Hepatocyte (in vitro differentiated cells): ENCODE measurements at regions not wholly inside any gene's neighbourhood (a gene's known extent, or its start where the extent isn't known, plus 50 kb on each side); places are given as distances from the start of the nearest gene placed in this dataset.

Experiments used
- CTCF ChIP-seq: fragments of 200-600 bp; sonication (generic); IDR thresholded peaks from 2 replicates; pipeline ENCODE4 v1.5.1; 2016; ENCODE audit warnings: antibody characterized with exemption, mild to moderate bottlenecking; ENCODE audit not compliant: poor library complexity
- EZH2 ChIP-seq: fragments of 200-600 bp; sonication (generic); IDR thresholded peaks from 2 replicates; pipeline ENCODE4 v1.6.1; 2016; ENCODE audit warnings: antibody characterized with exemption, mild to moderate bottlenecking, borderline replicate concordance
- EZH2phosphoT487 ChIP-seq: fragments of 200-600 bp; sonication (generic); IDR thresholded peaks from one replicate; pipeline ENCODE4 v1.6.1; 2018; ENCODE audit warnings: antibody characterized with exemption, mild to moderate bottlenecking, low read depth, moderate library complexity; ENCODE audit not compliant: unreplicated experiment, severe bottlenecking

GRCh38 chr6:153309651-153310050 is 178.6 kb upstream of the RGS17 start:
- TF ChIP-seq CTCF (no peak), EZH2phosphoT487 (no peak), EZH2 (no peak)
